CD4-positive, alpha-beta T cell treated with Interleukin-4 for 4 hours (primary cell): ENCODE measurements at regions not wholly inside any gene's neighbourhood (a gene's known extent, or its start where the extent isn't known, plus 50 kb on each side); places are given as distances from the start of the nearest gene placed in this dataset.
"Not testable (repeated sequence)": the region's sequence is repeated elsewhere in the genome, so short reads cannot be mapped to it uniquely, and the experiment has no call there.

ENCODE experiments used
- DNase-seq: peaks from one replicate; pipeline ENCODE4 v3.0.0-alpha.2; 2020

DNA sequence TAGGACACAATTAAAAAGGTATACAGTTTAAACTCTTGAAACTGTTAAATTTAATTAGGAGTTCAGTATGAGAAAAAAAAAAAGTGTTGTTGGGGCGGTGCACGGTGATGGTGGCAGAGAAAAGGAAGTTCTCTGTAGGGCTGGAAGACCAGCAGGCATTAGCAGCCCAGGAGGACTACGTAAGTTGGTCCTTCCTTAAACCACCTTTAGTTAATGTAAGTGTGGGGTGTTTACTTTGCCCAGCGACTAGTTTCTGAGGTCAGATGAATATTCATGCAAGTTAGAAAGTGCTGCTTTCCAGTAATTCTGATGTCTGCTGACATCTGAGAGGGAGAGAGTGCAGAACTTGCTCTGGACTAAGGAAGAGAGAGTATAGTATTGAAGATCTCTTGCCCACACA is 54.9 kb downstream of the NKX2-1 start:
- DNase-seq = no peak

DNA sequence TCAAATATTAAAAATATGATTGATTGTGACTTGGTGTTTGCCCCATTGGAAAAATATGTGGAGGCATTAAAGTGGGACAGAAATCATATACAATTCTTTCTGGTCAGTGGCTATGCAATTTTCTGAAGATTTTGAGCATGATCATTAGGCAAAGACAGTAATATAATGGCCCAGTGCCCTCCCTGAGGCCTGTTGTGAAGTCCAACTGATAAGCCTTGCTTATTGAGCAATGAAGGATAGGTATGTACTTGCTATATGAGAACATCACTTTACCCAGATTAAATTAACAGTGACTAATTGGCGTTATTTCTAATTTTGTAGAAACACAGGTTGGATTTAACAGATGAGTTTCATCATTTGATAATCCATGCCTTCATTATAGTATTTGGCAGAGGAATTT is 57.1 kb downstream of the NKX2-1 start:
- DNase-seq = no peak

DNA sequence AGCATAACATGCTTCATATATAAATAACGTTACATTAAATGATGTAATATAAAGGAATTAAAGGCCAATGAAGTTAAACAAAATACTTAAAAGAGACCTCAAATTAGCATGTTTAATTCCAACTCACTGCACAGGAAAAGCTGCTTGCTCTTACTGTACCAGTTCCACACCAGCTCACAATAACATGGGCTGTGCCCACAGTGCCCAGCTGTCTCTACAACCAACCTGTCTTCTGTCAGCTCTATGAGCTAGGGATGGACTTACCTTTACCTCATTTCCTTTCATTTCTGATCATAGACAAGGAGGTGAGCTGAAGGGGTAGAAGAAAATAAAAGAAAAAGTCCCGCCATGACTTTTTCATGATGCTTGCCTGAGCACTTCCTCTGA is 64.8 kb downstream of the NKX2-1 start:
- no peak for DNase-seq

DNA sequence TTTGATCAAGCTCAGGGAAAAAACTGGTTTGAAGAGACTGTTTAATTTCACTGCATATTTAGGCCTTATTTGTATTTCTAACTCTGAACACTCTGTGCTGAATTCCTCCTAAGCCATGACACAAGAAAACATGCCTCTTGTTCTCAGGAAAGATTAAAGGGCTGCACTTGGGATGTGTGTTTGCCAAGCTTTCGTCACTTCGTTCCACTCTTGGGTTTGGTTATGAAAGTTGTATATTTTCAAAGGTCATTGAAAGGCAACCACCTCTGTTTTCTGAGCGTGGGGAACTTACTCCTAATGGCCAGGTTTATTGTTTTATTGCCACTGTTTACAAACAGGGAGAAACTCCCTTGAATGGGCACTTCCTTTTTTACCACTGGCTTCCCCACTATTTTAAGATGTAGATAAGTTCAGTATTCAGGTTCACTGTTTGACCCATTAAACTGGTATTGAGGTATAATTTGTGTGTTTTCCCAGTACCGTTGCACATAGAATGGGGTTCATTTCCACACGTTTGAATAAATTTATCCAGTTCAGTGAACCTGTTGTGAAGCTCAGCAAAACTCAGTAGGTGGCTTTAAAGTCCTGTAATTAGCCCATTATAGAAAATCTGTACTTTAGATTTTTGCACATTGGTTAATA is 65.3 kb downstream of the NKX2-1 start:
- DNase-seq = no peak

DNA sequence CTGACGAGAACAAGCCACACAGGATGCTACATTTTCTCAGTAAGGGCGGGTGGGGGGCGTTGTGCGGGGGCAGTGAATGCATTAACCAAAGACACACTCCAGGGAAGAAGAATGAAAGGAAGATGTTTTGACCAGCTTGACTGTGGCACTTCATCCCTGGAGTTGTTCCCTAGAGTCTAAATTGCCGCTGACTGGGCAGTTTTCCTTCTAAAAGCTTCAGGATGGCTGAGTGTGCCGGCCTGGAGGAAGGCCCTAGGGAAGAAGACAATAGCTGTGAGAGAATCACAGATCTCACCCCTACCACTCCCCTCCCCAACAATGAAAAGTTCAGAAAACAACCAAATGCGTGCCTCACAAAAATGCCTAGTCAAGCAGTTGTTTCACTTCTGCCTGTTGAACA is 67.2 kb downstream of the NKX2-1 start:
- no peak for DNase-seq

DNA sequence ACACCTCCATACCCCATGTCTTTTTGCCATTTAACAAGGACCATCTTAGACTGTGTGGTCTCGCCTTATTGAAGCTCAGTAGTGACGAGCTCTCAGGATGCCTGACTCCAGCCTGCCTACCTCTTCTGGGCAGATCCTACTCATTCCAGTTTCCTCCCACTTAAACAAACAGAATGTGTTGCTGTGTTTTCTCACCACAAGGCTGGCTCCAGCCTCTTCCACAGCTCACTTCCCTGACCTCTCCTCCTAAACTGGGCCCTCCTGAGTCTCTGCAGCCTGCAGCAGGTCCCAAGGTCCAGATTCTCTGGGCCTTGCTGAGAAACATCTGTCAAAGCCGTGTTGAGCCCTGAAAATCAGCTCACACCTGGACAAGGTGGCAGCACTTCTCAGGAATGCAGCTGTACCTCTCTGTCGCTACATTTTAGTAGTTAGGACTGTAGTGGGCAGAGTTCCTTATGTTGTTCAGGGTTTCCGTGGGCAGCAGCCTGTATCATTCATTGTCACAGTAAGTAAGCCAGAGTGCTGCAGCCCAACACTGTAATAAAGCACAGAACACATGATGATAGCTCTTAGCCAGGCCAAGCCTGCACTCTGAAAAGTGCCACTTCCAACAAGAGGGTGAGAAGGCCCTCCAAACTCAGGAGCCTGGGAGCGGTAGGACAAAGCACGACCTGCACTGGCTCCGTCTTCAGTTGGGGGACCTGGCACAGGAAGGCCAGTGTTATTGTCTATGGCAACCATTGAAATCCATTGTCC is 68.5 kb downstream of the NKX2-1 start:
- DNase-seq = no peak

DNA sequence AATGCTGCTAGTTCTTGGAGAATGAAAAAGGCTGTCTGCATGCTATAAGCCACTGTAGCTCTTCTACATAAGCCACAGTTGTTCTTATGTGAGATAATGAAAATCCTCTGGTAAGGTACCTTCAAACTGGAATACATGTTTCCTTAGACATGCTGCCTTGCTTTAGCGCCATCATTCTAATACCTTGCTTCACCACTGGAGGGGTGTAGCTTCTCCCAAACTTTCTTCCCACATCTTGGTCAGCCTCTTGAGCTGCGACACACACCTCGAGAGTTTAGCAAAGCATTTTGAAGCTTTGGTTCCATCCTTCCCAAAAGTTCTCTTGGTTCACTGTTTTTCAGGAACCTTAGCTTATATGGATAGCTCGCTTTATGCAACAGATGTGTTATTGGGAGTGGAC is 69.5 kb downstream of the NKX2-1 start:
- DNase-seq = no peak

DNA sequence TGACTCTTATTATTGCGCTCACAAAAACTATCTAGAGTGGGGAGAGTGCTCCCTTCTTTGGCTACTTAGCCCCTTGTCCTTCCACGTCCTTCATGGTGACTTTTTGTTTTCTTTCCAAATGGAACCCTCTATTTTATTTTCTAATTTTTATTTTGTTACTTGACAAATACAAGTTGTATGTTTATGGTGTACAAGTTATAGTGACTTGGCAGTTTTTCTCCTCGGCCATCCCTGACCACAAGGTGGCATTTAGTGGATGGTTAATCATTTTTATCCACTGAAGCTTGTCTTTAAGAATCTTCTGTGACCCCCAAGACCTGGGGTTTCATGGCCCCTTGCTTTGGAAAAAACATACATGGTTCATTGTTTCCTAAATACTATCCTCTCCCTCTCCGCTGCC is 70.1 kb downstream of the NKX2-1 start:
- no peak for DNase-seq

DNA sequence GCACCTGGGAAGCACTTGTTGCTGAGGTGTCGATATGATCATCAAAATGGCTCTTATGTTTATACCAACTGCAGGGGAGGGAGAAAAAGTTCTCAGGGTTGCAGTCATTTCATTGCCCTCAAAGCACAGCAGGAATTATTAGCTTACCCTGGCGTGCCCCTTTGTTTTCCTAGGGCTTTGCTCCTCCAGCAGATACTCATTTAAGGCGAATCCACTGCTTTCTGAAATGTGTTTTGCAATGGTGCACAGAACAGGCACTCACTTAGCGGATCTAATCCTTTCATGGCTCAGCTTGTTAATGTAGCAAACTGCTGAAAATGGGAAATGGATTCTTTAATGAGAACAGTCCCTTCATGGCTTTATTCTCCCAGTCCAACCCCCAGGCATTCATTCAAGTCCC is 76.7 kb downstream of the NKX2-1 start:
- DNase-seq = no peak

DNA sequence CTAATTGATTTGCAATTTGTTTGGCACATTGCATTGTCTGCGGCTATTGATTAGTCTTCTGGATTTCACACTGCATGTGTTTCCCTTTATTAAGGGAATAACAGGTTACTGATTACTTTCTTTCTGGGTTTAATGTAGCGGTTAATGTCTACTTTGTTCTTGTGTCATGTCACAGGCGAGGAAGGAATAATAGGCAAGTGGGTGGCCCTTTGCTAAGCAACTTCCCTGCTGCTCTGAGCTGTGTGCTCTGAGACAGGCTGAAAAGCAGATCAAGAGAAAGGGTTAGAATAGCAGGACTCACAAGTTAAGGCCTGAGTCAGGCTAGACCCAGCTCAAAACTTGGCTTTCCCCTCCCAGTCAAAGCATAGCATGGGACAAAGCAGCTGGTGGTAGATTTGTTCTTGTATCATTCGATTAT is 77.2 kb downstream of the NKX2-1 start:
- no peak for DNase-seq

DNA sequence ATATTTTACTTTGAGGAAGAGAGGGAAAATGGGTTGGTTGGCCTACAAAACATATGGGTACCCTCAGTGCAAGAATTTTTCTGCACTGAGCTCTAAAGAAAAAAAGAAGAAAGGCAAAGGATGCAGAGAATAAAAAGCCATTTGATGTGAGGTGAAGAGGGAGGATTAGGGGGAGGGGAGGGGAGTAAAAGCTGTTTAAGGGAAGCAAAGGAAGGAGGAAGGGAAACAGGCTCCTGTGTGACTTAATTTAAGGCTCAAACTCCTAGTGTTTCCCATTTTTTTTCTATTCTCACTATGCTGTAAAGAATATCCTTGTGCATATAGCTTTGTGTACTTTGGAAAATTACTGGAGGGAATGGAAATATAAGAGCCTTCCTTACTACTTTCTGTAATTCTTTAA is 78.7 kb downstream of the NKX2-1 start:
- no peak for DNase-seq

DNA sequence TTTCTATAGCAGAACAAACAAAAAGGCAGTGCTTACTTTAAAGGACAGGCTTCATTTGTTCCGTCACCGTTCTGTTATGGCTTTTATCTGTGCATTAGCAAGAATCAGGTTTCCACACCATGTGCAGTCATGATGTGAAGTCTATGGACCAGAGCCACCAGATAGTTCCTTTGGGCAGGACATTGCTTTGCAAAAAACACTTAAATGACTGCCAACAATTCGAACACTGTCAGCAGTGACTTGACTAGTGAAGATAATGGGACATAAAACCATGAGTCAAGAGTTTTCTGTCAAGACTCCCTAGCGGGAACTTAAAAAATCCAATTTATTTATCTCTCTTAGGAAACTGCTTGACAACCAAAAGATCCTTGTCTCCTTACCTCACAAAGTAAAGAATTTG is 80.3 kb downstream of the NKX2-1 start:
- no peak for DNase-seq

DNA sequence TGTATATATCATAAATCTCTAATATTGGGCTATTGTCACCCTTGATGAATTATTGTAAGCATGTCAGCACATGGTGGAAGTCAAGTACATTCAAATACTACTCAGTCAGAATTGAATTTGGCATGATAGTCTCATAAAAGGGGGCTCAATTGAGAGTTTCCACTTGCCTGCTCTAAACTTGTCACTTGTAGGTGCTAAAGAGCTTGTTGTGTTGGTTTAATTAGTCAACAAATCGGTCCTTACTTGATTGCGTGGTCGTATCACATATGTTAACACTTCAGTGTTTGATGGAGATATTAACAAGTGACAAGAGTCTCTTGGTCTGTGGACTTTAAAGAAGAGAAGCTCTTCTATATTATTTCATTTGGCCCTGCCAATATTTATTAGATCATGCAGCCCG is 81.1 kb downstream of the NKX2-1 start:
- no peak for DNase-seq

DNA sequence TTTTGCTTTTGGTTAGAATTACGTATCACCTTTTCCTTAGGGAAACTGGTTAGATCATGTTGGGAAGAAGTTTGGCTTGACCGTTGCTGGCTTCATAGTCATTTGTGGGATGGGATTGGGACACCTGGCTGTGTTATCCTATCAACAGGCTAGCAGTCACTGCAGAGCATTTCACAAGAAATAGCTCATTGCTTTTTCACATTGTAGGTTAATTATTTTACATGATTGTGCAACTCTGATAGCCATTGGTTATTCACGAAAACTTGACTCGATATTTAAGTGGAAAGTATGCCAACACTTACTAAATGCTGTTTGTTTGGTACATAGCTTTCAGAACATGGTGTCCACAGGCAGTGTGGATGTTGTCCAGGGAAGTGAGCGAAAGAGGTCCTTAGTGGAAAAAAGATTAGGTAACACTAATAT is 89.4 kb downstream of the NKX2-1 start:
- DNase-seq = no peak

DNA sequence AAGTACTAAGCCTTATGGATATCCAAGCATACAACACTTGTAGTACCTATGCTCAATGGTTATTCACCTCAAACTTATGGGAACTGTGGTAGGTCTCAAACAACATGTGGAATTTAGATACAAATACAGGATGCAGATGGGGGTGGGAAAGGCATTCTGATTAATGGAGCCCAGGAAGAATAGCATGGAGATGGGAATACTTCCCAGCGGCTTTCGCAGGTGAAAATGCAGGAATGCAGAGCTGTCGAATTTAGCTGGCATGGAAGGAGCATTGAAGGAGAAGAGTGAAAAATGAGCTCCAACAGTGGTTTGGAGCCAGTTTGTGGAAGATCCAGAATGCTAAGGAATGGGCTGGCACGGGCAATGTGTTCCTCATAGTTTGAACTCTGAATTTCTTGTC is 89.9 kb downstream of the NKX2-1 start:
- DNase-seq = no peak

DNA sequence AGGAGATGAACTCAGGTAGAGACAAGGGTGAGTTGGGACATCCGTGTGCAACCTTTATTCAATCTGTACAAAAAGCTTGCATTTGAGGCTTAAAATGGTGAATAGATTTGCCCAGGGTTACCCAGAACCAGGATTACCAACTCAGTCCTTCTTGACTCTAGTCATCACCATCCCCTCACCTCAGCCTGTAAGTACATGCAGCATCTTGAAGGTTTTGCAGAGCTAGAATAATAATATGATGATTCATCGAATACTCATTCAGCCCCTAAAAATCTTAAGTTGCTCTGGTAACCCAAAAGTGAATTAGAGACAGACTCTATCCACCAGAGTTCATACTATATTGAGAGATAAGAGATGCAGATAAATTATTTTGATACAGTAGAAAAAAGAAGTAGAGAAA is 90.3 kb downstream of the NKX2-1 start:
- no peak for DNase-seq

DNA sequence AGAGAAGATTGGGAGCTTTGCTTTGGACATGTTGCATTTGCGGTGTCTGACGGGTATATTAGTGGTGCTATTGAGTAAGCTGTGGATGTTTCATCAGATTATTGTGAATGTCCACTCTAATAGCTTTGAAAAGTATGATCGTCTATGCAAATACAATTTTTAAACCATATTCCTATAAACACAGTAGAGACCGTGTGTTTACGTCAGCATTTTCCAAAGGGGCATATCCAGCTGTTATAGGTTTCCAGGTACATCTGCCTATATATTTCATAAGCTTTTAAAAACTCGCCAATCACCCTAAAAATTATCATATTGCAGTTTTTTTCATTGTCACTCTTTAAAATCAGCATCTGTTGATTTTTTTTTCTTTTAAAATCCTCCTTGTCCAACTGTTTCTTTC is 91.7 kb downstream of the NKX2-1 start:
- DNase-seq = no peak

DNA sequence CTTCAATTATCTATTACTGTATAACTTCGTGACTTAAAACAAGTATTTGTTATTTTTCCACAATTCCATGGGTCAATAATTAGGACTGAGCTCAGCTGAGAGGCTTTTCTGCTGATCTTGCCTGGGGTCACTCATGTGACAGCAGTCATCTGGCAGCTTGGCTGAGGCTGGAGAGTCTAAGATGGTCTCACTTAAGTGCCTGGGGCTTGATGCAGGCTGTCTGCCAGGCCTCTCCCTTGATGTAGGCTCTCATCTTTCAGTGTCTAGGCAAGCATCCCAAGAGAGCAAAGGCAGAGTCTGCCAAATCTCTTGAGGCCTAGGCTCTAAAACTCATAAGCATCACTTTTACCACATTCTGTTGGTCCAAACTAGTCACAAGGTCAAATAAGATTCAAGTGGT is 93.2 kb downstream of the NKX2-1 start:
- DNase-seq = no peak

DNA sequence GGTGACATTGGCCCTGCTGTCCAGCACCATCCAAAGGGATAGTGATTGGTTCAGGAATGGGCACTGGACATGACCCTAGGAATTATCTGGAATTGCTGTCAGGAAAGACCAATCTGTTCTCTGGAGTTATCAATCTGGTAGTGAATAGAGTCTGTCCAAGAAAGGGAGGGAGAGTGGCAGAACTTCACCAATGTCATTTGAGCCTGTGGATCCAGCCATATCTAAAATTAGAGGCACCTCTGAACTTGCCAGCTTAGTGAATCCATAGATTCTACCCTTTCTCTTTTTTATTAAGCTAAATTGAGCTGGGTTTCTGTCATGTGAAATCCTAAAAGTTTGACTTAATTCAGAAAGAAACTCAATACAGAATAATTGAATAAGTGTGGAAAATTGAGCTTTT is 93.9 kb downstream of the NKX2-1 start:
- DNase-seq = no peak

DNA sequence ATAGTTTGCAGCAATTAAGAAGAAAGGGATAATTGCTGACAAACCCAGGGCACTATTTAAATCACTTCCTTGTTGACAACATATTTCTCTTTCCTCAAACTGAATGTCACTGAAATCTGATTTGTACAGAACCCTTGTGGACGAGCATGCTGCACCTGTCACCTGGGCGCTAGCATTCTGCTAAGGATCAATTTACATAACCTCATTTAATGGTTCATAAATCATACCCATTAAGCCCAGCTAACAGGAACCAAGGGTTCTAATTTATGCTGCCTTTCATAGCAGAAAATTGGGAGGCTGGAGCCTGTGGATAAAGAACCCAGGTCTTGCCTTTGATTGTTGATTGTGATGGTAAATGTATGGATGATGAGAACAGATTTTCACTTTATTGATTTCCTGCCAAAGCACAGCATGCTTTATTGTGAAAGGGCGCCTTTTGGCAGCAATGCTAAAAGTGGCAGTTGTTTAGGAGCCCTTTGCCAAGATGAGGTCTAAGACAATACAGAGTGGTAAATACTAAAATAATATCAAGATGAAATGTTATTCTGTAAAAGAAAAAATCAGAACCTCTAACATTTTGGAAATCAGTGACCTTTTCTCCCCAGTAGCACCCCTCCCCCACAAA is 95.4 kb downstream of the NKX2-1 start:
- no peak for DNase-seq

DNA sequence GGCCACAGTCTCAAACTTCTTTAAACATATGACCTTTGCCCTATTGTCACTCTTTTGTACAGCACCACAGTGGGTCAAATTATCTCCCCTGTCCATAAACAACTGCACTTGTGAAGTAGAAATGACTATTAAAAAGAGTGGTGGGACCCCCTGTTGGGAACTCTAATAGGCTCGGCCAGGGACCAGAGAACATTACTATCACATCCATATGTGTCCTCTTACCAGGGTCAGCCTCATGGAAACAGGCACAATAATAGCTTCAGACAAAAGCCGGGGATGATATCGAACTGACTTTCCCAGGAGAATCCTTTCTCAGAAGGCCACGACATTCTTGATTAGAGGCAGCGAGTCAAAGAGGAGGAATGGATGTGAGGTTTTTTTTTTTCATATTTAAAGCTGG is 96.6 kb downstream of the NKX2-1 start:
- no peak for DNase-seq

DNA sequence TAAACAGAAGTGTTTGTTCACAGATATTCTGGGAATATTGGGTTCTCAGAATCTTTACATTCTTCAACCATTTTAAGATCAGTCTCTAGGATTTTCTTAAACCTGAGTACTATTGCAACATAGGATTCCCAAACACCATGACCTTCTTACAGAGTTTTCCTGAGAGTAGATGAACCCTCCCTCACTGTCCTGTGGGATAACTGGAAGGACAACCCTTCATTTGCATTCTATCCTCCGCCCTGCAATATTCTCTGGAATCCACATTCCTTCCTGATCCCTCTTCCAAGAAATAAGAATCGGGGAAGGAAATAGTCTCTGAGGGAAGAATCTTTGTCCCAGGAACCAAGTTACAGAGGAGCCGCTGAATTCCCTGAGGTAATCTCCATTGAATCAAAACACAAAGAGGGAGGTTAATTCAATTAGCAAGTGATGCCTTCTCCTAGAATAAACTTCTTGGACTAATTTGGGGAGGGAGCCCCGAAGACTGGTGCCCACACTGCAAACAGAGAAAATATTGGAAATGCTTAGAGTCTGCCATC is 99.8 kb upstream of the MBIP start:
- DNase-seq = no peak

DNA sequence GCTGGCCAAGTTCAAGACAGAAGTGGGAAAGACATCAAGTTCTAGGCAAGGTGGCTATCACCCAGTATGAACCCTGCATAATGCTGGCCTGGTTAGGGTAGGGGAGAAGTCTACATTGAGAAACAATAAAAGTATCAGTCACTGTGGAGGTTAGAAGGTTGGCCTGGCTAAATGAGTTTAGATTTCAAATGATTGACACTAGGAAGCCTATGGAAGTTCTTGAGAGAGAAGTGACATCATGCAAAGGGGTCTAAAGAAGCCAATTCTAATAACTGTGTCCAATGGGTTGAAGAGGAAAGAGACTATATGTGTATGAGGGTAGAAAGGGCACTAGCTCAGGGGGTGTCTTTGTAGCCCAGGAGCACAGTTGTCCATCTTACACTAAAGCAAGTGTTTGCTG is 98.5 kb upstream of the MBIP start:
- DNase-seq = no peak

DNA sequence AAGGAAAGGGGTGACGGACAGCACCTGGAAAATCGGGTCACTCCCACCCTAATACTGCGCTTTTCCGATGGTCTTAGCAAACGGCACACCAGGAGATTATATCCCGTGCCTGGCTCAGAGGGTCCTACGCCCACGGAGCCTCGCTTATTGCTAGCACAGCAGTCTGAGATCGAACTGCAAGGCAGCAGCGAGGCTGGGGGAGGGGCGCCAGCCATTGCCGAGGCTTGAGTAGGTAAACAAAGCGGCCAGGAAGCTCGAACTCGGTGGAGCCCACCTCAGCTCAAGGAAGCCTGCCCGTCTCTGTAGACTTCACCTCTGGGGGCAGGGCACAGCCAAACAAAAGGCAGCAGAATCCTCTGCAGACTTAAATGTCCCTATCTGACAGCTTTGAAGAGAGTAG is 91.5 kb upstream of the MBIP start:
- not testable (repeated sequence) for DNase-seq
